Stomach smooth muscle (tissue), 2 donors: ENCODE measurements at regions not wholly inside any gene's neighbourhood (a gene's known extent, or its start where the extent isn't known, plus 50 kb on each side); places are given as distances from the start of the nearest gene placed in this dataset.

ENCODE experiments used
- H3K27ac ChIP-seq: one replicate; pipeline ENCODE4 v1.7.0; 2013; ENCODE audit warnings: mild to moderate bottlenecking, low read length, inconsistent platforms
- H3K27me3 ChIP-seq, 2 donors: one replicate each; pipeline ENCODE4 v1.7.0; 2013; ENCODE audit warnings: low read length in 2 of 2; ENCODE audit not compliant: insufficient read depth in 2 of 2, control insufficient read depth in 1 of 2
- H3K36me3 ChIP-seq, 2 donors: one replicate each; pipeline ENCODE4 v1.7.0; 2013; ENCODE audit warnings: low read length in 2 of 2; ENCODE audit not compliant: control insufficient read depth in 2 of 2, insufficient read depth in 2 of 2
- H3K4me1 ChIP-seq: one replicate; pipeline ENCODE4 v1.7.0; 2013; ENCODE audit warnings: low read length; ENCODE audit not compliant: control insufficient read depth, insufficient read depth
- H3K4me3 ChIP-seq, 2 donors: one replicate each; pipeline ENCODE4 v1.7.0; 2013; ENCODE audit warnings: low read length in 2 of 2
- H3K9ac ChIP-seq, 2 donors: one replicate each; pipeline ENCODE4 v1.7.0; 2013; ENCODE audit warnings: low read length in 2 of 2, mild to moderate bottlenecking in 1 of 2
- H3K9me3 ChIP-seq, 2 donors: one replicate each; pipeline ENCODE4 v1.7.0; 2013; ENCODE audit warnings: low read length in 2 of 2; ENCODE audit not compliant: control insufficient read depth in 2 of 2
- donor health status: healthy.
- donor health status: Pancreatic carcinoma.

DNA sequence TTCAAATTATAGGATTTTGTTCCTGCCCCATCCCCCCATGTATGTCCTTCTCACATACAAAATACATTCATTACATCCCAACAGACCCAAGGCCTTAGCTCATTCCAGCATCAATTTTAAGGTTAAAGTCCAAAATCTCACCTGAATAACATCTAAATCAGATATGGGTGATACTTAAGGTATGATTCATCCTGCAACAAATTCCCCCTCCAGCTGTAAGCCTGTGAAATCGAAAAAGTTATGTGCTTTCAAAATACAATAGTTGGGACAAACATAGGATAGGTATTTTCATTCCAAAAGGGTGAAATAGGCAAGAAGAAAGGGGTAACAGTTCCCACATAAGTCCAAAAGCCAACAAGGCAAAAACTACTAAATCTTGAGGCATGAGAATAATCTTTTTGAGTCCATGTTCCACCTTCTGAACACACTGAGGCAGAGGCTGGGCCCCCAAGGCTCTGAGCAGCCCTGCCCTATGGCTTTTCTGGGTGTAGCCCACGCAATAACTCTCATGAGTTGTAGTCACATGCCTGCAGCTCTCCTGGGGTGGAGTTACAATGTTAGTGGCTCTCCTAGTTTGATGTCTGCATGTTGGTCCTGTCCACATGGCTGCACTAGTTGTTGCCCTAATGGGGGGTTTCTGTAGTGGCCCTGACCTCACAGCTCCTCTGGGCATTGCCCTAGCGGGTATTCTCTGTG is 243.9 kb upstream of the SMARCA2 start:
- no peaks in the 10 kb centered on the region for H3K9me3 ChIP-seq
- H3K4me3 ChIP-seq, result no peak overlapping the region
- no peaks in the 10 kb centered on the region for H3K4me1 ChIP-seq
- H3K27me3 ChIP-seq, result no peaks in the 10 kb centered on the region
- H3K9ac ChIP-seq, result no peak overlapping the region
- H3K36me3 ChIP-seq, result no peaks in the 10 kb centered on the region
- H3K27ac ChIP-seq, result no peak overlapping the region

DNA sequence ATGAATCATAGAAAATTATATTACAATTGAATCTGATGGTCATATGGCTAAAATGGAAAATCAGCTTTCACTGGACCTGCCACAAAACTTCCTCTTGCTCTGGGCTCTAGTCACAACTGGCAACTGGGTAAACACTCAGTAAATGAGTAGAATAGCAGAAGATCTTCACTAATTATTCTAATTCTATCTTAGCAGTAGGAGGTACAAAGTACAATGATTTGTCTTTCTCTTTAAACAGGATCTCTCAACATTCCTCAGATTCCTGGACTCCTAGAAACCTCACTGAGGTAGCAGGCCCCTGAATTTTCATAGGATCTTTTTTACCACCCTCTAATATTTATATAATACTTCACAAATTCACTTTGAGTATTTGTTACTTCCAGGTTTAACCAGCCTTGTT is 239.9 kb upstream of the SMARCA2 start:
- no peaks in the 10 kb centered on the region for H3K4me1 ChIP-seq
- H3K36me3 ChIP-seq, result no peaks in the 10 kb centered on the region
- H3K27me3 ChIP-seq, result no peaks in the 10 kb centered on the region
- H3K9me3 ChIP-seq, result no peaks in the 10 kb centered on the region
- no peak overlapping the region for H3K27ac ChIP-seq
- no peak overlapping the region for H3K9ac ChIP-seq
- H3K4me3 ChIP-seq, result no peak overlapping the region

DNA sequence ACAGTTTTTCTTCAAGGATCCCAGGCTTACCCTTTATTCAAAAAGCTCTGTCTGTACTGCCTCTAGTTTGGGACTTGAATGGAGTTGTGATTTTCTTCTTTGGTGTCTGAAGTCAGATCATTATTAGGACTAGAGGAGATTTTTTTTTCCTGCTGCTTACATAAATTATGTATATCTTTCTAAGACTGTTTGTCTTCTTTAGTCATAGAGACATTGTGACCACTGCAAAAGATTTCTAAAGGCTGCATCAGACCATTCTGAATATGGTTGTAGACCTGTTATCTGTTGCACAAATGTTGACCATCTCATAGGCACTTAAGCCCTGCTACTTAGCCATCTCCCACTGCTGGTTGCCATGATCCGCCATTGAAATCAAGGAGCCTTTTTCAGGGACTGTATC is 238.5 kb upstream of the SMARCA2 start:
- Histone ChIP-seq H3K36me3 (no peaks in the 10 kb centered on the region), H3K4me1 (no peaks in the 10 kb centered on the region), H3K27me3 (no peaks in the 10 kb centered on the region), H3K9me3 (no peaks in the 10 kb centered on the region), H3K4me3 (no peak overlapping the region), H3K27ac (no peak overlapping the region), H3K9ac (no peak overlapping the region)

DNA sequence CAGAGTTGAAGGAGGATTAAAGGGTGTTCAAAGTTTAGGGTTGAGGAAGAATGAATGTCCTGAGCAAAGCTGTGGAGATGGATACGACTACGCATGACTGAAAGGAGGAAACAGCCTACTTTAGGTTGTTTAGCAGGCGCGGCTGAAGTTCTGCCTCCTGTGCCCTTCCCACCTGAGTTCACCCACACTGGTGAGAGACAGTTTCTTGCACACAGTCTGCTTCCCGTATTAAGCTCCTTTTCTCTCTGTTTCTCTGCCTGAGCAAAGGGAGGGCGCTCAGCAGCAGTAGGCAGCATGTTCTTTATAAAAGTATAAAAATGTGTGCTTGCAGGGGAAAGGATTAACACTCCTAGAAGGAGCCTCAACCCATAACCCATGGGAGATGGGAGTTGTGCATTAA is 224.0 kb upstream of the SMARCA2 start:
- Histone ChIP-seq H3K27me3 (no peaks in the 10 kb centered on the region), H3K9ac (no peak overlapping the region)

DNA sequence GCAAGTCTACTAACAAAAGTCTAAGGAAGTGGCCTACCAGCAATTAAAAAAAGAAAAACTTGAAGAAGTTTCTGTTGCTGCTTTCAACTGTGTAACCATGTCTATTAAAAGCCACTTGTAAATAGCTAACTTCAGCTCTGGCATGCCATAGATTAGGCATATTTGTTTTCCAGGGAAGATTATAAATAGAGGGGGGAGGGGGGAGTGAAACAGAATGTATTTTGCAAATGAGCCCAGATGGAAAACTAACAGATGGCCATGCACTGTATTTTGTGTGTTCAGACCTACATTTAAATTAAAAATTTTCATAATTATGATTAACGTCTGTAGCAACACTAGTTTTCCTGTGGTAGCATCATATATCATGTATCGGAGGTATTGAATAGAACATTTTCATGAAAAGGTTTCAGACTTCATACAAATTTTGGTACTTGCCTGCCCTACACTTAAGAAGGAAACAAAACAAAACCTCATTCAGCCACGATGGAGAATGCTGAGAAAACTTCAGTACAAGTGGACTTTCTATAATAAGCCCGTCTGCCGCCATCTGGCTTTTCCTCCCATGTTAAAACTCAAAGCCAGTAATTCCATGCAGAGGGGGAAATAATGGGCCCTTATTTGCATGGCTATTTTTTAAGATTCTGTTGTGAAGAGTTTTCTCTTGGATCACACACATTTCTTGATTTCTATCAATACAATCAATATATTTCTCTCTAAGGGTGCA is 220.4 kb upstream of the SMARCA2 start:
- Histone ChIP-seq H3K9me3 (no peaks in the 10 kb centered on the region), H3K9ac (no peak overlapping the region), H3K4me3 (no peak overlapping the region), H3K27me3 (no peaks in the 10 kb centered on the region), H3K27ac (no peak overlapping the region), H3K4me1 (no peaks in the 10 kb centered on the region), H3K36me3 (no peaks in the 10 kb centered on the region)

More for the DNA sequence above, 224.0 kb upstream of the SMARCA2 start:
- Histone ChIP-seq H3K4me3 (no peak overlapping the region), H3K27ac (no peak overlapping the region), H3K9me3 (no peaks in the 10 kb centered on the region), H3K36me3 (no peaks in the 10 kb centered on the region), H3K4me1 (no peaks in the 10 kb centered on the region)

DNA sequence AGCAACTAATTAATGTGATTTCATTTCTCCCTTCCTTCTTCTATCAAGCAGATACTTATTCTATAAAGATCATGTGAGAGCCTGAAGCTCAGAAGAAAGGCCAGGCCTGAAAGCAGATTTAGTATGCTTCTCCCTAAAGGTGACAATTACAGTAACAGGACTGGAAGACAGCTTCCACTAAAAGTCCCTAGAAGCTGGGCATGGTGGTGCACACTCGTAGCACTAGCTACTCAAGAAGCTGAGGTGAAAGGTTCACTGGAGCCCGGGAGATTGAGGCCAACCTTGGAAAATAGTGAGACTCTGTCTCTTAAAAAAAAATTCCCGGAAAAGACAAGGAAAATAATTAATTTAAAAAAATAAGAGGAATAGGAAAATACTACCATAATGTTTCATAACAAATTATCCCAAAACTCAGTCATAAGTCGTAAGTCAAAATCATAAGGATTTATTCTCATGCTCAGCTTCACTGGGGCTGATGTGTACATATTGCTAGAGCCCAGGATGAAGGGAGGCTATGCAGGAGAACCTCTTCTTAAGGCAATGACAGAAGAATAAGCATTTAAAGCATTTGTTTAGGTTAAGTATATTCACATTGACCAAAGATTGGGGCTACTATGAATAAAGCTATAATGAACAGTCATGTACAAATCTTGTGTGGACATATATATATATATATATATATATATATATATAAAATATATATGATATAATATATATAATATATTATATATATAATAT is 210.8 kb upstream of the SMARCA2 start:
- Histone ChIP-seq H3K4me1 (no peaks in the 10 kb centered on the region), H3K4me3 (no peak overlapping the region), H3K27me3 (no peaks in the 10 kb centered on the region), H3K36me3 (no peaks in the 10 kb centered on the region), H3K9ac (no peak overlapping the region), H3K27ac (no peak overlapping the region), H3K9me3 (no peaks in the 10 kb centered on the region)

DNA sequence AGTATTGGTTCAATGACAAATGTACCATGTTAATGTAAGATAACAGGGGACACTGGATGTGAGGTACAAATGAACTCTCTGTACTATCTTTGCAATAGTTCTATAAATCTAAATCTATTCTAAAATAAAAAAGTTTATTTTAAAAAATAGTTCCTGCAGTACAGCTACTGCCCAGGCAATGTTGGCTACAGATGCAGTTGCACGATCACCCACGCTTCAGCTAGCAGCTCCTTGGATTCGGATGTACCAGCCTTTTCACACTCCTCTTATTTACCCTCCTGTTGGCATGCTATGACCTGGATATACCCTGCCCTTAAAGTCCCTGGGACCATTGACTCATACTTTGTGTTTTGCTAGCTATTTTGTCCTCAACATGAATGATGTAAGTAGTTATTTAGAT is 185.4 kb upstream of the SMARCA2 start:
- no peak overlapping the region for H3K4me3 ChIP-seq
- H3K9me3 ChIP-seq, result no peaks in the 10 kb centered on the region
- H3K9ac ChIP-seq, result no peak overlapping the region
- H3K27me3 ChIP-seq, result no peaks in the 10 kb centered on the region
- no peaks in the 10 kb centered on the region for H3K36me3 ChIP-seq
- H3K4me1 ChIP-seq, result no peaks in the 10 kb centered on the region
- H3K27ac ChIP-seq, result no peak overlapping the region

DNA sequence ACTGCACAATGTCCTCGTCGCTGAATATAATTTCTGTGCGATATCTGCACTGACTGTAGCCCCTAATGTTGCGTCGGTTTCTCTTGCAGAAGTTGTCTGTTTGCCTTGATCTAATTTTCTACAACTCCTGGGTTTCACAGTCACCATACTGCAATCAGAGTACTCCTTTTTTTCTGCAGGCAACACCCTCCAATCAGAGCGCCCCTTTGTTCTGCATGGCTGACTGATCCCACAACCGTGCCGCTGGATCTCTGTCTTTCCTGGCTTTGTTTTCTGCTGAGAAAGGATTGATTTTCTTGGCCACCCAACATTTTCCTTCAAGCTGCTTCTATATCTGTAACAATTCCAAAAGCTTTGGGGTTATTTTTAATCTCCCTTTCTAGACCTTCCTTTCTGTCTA is 182.2 kb upstream of the SMARCA2 start:
- H3K27me3 ChIP-seq, result no peaks in the 10 kb centered on the region
- no peaks in the 10 kb centered on the region for H3K9me3 ChIP-seq
- H3K27ac ChIP-seq, result no peak overlapping the region

DNA sequence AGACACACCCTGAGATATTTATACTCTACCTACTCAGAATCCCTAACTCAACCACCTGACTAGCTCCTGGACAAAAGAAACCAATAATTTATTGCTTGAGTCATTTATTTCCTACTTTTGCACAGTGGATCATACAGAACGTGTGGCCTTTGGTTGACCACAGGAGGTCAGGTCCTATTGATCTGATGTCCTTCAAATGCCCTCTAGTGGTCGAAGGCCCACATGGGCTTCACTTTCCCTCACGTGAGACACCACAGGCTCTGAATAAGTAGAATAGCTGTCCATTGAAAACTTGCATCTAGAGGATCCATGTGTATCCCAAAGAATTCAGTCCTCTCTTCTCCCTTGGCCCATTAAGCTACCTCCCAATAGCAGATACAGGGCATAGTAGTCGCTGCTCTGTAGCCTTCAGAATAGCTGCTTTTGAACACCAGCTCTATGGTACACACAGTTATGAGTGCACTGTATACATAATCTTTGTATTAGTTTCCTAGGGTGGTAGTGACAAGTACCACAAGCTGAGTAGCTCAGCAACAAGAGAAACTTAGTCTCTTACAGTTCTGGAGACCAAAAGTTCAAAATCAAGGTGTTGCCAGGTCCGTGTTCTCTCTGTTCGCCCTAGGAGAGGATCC is 177.6 kb upstream of the SMARCA2 start:
- Histone ChIP-seq H3K27ac (no peak overlapping the region), H3K4me1 (no peaks in the 10 kb centered on the region), H3K27me3 (no peaks in the 10 kb centered on the region), H3K4me3 (no peak overlapping the region), H3K36me3 (no peaks in the 10 kb centered on the region), H3K9me3 (no peaks in the 10 kb centered on the region), H3K9ac (no peak overlapping the region)

More for the DNA sequence above, 182.2 kb upstream of the SMARCA2 start:
- Histone ChIP-seq H3K4me3 (no peak overlapping the region), H3K9ac (no peak overlapping the region), H3K4me1 (no peaks in the 10 kb centered on the region), H3K36me3 (no peaks in the 10 kb centered on the region)

DNA sequence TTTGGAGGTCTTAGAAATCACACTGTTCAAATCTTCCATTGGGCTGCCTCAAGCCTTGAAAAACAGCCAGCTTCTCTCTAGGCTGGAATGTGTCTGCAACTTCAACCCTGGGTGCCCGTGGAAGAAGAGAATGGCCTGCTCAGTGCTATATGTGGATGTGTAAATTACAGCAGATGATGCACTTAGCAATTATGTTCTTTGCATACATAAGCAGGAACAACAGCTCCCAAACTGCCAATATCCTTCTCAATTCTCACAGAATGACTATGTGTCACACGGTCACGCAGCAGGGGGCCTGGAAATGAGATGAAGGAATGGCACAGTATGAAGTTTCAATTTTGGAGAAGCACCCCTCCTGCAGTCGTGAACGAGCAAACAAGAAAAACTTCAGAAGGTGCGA is 175.2 kb upstream of the SMARCA2 start:
- no peak overlapping the region for H3K9ac ChIP-seq
- no peak overlapping the region for H3K27ac ChIP-seq
- no peaks in the 10 kb centered on the region for H3K9me3 ChIP-seq
- no peaks in the 10 kb centered on the region for H3K36me3 ChIP-seq
- no peaks in the 10 kb centered on the region for H3K27me3 ChIP-seq
- no peaks in the 10 kb centered on the region for H3K4me1 ChIP-seq
- H3K4me3 ChIP-seq, result no peak overlapping the region
